ENCODE measurements at regions not wholly inside any gene's neighbourhood (a gene's known extent, or its start where the extent isn't known, plus 50 kb on each side); places are given as distances from the start of the nearest gene placed in this dataset.

DNA sequence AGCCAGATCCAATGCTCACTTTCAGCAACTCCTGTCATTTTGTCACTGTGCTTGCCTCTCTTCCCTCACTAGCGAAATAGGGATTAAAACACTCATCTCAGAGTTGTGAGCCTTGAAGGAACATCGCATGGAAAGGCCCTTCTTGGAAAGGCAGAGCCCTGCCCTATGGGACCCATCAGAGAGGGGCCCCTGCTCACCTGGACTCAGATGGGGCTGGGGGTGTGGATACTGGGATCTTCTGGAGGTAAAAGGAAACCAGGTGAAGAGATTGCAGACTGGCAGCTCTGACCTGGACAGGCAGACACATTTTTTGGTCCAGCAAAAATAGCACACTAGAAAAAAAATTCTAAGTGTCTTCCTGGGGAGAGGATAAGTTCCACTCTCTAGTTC is 54.2 kb upstream of the EPS8L3 start:
- H3K9me3 Mint-ChIP-seq (ENCODE audit: insufficient read depth): no peaks in the 10 kb centered on the region
- peaks cover 61% of the 10 kb centered on the region for H3K4me1 Mint-ChIP-seq (ENCODE audit: low read depth)
- peaks cover 6% of the 10 kb centered on the region for H3K27me3 Mint-ChIP-seq (ENCODE audit: low read depth)
- no peak for ATAC-seq
- H3K36me3 Mint-ChIP-seq (ENCODE audit: low read depth): peaks cover 9% of the 10 kb centered on the region
- no peak overlapping the region for H3K27ac Mint-ChIP-seq
- ChIA-PET POLR2A (interaction anchor here (1.0 kb wide), 1 partner anchor 166 kb away, joined by 3 read pairs; the partner anchor contains the start of gene AHCYL1), CTCF (no interaction called here)
- H3K4me3 Mint-ChIP-seq: no peak overlapping the region
- DNase-seq: no peak

DNA sequence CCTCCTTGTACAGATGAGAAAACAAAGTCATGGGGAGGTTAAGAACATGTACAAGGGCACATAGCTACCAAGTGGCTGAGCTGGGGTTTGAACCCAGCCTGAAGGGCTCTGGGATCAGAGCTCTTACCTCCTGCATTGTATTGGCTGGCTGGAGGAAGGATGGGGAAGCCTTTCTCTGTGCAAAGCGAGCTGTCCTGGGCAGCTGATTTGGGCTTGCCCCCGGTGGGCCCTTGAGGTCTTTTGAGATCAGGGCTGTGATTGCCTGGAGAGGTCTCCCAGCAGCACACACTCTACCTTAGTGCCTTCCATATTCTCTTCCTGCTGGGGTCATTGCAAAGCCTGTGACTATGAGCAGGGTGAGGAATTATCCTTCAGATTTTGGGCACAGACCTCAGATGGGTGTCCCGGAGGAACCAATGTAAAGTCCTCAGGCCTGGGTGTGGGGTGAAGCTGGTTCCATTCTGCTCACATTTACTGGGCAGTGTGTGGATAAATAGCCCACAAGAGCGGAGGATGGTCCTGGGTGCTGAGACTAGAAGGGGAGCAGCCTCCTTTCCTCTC is 53.3 kb upstream of the EPS8L3 start:
- H3K9me3 Mint-ChIP-seq (ENCODE audit: insufficient read depth): no peaks in the 10 kb centered on the region
- peak overlapping the region; percentile 26 for H3K27ac Mint-ChIP-seq
- H3K36me3 Mint-ChIP-seq (ENCODE audit: low read depth): peaks cover 9% of the 10 kb centered on the region
- CTCF ChIA-PET: interaction anchor here (2.6 kb wide), 1 partner anchor 26 kb away, joined by 12 read pairs; no protein-coding TSS in a partner anchor
- no peak for ATAC-seq
- POLR2A ChIA-PET: interaction anchor here (1.8 kb wide), 1 partner anchor 10 kb away, joined by 5 read pairs; no protein-coding TSS in a partner anchor
- H3K4me1 Mint-ChIP-seq (ENCODE audit: low read depth): peaks cover 53% of the 10 kb centered on the region
- H3K27me3 Mint-ChIP-seq (ENCODE audit: low read depth): peaks cover 6% of the 10 kb centered on the region
- no peak overlapping the region for H3K4me3 Mint-ChIP-seq
- DNase-seq: no peak

DNA sequence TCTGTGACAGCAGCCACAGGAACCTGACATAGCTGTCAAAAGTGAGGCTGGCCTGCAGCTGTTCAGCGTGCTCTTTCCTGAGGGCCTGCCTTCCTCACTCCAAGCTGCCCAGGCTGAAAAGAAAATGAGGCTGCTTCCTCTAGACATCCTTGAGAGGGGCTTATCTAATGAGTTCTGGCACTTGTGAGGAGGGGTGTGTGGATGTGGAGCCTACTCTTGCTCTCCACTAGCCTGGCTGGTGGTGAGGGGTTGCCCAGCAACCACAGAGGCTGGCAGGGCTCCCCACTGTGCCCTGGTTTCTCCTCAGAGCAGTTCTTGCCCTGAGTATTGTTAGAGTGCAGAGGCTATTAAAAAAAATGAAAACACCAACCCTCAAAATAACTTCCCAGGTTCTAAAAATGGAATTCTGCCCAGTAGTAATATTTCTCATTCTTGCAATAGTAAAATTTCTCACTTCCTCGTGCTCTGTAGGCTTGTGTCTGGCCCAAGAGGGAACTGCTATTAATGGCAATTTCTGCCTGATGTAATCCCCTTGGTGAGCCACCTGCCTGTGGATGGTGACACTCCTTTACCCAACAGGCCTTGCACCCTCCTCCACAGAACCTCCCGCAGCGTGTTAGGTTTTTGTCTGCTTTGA is 52.6 kb upstream of the EPS8L3 start:
- Mint-ChIP-seq H3K9me3 (ENCODE audit: insufficient read depth) (no peaks in the 10 kb centered on the region), H3K27me3 (ENCODE audit: low read depth) (peaks cover 6% of the 10 kb centered on the region), H3K4me1 (ENCODE audit: low read depth) (peaks cover 45% of the 10 kb centered on the region), H3K4me3 (no peak overlapping the region), H3K36me3 (ENCODE audit: low read depth) (peaks cover 9% of the 10 kb centered on the region), H3K27ac (peak overlapping the region; percentile 26)
- DNase-seq (no peak), ATAC-seq (no peak)
- POLR2A ChIA-PET: interaction anchor here (1.8 kb wide), 1 partner anchor 9 kb away, joined by 5 read pairs; no protein-coding TSS in a partner anchor
- CTCF ChIA-PET: interaction anchor here (2.6 kb wide), 1 partner anchor 25 kb away, joined by 12 read pairs; no protein-coding TSS in a partner anchor

DNA sequence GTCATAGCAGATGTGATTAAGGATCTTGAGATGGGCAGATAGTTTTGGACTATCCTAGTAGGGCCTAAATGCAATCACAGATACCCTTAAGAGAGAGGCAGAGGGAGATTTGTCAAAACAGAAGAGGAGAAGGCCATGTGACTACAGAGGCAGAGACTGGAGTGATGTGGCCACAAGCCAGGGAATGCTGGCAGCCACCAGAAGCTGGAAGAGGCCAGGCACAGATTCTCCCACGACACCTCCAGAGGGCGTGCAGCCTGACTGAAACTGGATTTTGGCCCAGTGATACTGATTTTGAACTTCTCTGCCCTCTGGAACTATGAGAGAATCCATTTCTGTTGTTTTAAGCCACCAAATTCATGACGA is 52.1 kb upstream of the EPS8L3 start:
- peaks cover 40% of the 10 kb centered on the region for H3K4me1 Mint-ChIP-seq (ENCODE audit: low read depth)
- ATAC-seq (no peak), DNase-seq (no peak)
- POLR2A ChIA-PET: interaction anchor here (1.8 kb wide), 1 partner anchor 9 kb away, joined by 5 read pairs; no protein-coding TSS in a partner anchor
- H3K27me3 Mint-ChIP-seq (ENCODE audit: low read depth): peaks cover 6% of the 10 kb centered on the region
- H3K36me3 Mint-ChIP-seq (ENCODE audit: low read depth): peaks cover 9% of the 10 kb centered on the region
- CTCF ChIA-PET: interaction anchor here (2.6 kb wide), 1 partner anchor 25 kb away, joined by 12 read pairs; no protein-coding TSS in a partner anchor
- no peak overlapping the region for H3K4me3 Mint-ChIP-seq
- H3K27ac Mint-ChIP-seq: no peak overlapping the region
- H3K9me3 Mint-ChIP-seq (ENCODE audit: insufficient read depth): no peaks in the 10 kb centered on the region

GRCh38 chr1:109814993-109815786 is 51.5 kb upstream of the EPS8L3 start:
- Mint-ChIP-seq H3K27me3 (ENCODE audit: low read depth) (peaks cover 6% of the 10 kb centered on the region), H3K27ac (peak overlapping the region; percentile 52), H3K4me3 (no peak overlapping the region), H3K36me3 (ENCODE audit: low read depth) (peaks cover 9% of the 10 kb centered on the region), H3K4me1 (ENCODE audit: low read depth) (peaks cover 39% of the 10 kb centered on the region), H3K9me3 (ENCODE audit: insufficient read depth) (no peaks in the 10 kb centered on the region)
- ChIA-PET POLR2A (interaction anchor here (0.6 to 1.8 kb wide), 3 partner anchors 8 to 104 kb away, joined by 3 to 5 read pairs (median 3); no protein-coding TSS in a partner anchor), CTCF (interaction anchor here (1.2 to 2.6 kb wide), 3 partner anchors 10 to 169 kb away, joined by 4 to 12 read pairs (median 10); no protein-coding TSS in a partner anchor)
- DNase-seq (no peak), ATAC-seq (no peak)

DNA sequence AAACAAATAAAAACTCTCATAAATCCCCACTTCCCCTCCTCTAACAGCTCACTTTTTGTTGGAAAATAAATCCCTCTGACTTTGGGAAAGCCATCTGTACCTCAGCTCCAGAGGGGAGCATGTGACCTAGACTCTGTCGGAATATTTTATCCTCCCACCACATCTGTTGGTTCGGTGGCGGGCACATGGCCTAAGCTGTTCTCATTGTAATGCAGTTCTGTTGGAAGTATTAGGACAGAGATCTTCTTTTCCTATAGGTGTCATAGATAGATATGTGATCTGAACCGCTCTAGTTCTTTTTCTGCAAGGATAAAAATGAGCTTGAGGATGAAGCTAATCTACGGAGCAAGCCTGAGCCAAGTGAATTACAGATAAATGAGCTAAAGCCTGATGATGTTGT is 50.5 kb upstream of the EPS8L3 start:
- no peaks in the 10 kb centered on the region for H3K9me3 Mint-ChIP-seq (ENCODE audit: insufficient read depth)
- peaks cover 9% of the 10 kb centered on the region for H3K36me3 Mint-ChIP-seq (ENCODE audit: low read depth)
- peaks cover 6% of the 10 kb centered on the region for H3K27me3 Mint-ChIP-seq (ENCODE audit: low read depth)
- H3K4me3 Mint-ChIP-seq: no peak overlapping the region
- peaks cover 38% of the 10 kb centered on the region for H3K4me1 Mint-ChIP-seq (ENCODE audit: low read depth)
- no peak overlapping the region for H3K27ac Mint-ChIP-seq
- POLR2A ChIA-PET: interaction anchor here (0.6 to 0.9 kb wide), 3 partner anchors 9 to 105 kb away, joined by 3 read pairs; no protein-coding TSS in a partner anchor
- no peak for ATAC-seq
- CTCF ChIA-PET: interaction anchor here (1.0 to 2.2 kb wide), 5 partner anchors 9 to 171 kb away, joined by 3 to 10 read pairs (median 5); partner anchors contain the start of gene AHCYL1
- no peak for DNase-seq

Data from activated CD8-positive, alpha-beta T cell treated with anti-CD3 and anti-CD28 coated beads, Interleukin-2, amount 10 ng/mL, durations not matched to agents 7 days and 5 days (primary cell).